GM12891 (cell line): ENCODE measurements at regions not wholly inside any gene's neighbourhood (a gene's known extent, or its start where the extent isn't known, plus 50 kb on each side); places are given as distances from the start of the nearest gene placed in this dataset.

Experiments
- POLR2A ChIP-seq: IDR thresholded peaks from 2 replicates; pipeline ENCODE4 v1.6.1; 2011; ENCODE audit warnings: low read depth, low read length, control low read depth
- POLR2AphosphoS5 ChIP-seq: IDR thresholded peaks from 2 replicates; pipeline ENCODE4 v1.6.1; 2011; ENCODE audit warnings: low read depth, low read length, control low read depth
- TAF1 ChIP-seq: IDR thresholded peaks from 2 replicates; pipeline ENCODE4 v1.6.1; 2011; ENCODE audit warnings: low read depth, low read length, control low read depth

DNA sequence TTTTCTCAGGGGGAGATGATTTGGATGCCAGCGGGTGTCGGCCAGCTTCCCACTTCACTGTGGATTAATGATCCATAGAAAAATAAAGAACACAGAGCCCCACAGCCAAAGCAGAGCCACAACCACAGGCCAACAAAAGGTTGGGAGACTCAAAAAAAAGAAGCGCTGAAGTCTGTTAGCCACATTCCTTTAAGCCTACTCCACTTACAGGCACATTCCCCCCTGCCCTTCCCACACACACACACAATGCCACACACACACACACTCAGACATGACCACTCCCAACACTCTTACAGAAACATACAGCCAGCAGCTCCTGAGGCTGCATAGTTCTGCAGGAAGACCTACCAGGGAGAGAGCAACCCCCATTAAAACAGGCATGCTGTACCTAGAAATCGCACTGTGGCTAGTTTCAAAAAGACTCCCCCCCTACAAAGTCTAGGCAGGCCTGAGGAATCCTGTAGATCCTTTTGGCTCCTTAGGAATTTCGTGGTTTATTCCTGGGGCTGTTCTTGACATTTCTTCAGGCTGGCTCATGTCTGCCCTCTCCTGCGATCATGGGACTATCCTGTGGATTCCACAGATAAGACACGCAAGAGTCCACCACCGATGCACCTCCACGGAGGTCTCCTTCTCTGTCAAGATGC, 309.4 kb upstream of the TSPY4 start:
- TF ChIP-seq POLR2A (no peak), POLR2AphosphoS5 (no peak), TAF1 (no peak)
